ENCODE measurements at regions not wholly inside any gene's neighbourhood (a gene's known extent, or its start where the extent isn't known, plus 50 kb on each side); places are given as distances from the start of the nearest gene placed in this dataset.

- no peak for TF ChIP-seq CTCF (IDR thresholded peaks at IDR 0.05)
- TF ChIP-seq POLR2A (IDR thresholded peaks at IDR 0.05): no peak
- TF ChIP-seq EP300 (IDR thresholded peaks at IDR 0.05): no peak
Observed at GRCh38 chr18:38752430-38752829, 1186.8 kb upstream of the CELF4 start.

All from ovary (tissue), 3 donors.